ENCODE measurements at regions not wholly inside any gene's neighbourhood (a gene's known extent, or its start where the extent isn't known, plus 50 kb on each side); places are given as distances from the start of the nearest gene placed in this dataset.

- Histone ChIP-seq H3K4me1 (ENCODE audit: control insufficient read depth, insufficient read depth, low read length) (peaks cover 20% of the 10 kb centered on the region), H3K9me3 (replicated peaks; ENCODE audit: control insufficient read depth, low read depth, low read length) (no peaks in the 10 kb centered on the region), H3K4me3 (ENCODE audit: low read length) (no peak overlapping the region), H3K27ac (ENCODE audit: low read length) (no peak overlapping the region), H3K27me3 (ENCODE audit: control insufficient read depth, insufficient read depth, low read length) (no peaks in the 10 kb centered on the region), H3K36me3 (ENCODE audit: control insufficient read depth, insufficient read depth, low read length) (no peaks in the 10 kb centered on the region)
- DNase-seq: no peak
- WGBS (ENCODE audit: insufficient coverage): 67% methylated on average over 7 of the region's 12 CpGs
These were observed 203.5 kb upstream of the IER5L start for GRCh38 chr9:129381481-129381957.

DNA sequence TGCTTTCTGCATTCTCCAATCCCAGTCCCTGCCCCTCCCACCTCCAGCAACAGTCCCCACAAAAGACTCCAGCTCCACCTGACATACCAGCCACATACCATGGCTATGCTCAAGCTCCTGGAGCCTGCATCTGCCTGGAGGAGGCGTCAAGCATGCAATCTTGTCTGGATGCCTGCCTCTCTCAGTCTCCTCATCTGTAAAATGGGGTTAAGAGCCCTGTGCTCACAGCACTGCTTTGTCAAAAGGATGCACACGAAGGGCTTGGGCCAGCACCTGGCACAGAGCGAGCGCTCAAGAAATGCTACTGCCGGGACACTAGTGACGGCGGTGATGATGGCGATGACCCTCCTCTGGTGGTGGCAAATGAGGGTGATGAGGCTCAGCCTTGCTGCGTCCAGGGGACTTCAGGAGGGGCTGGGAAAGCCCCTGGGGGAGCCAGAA, 202.9 kb upstream of the IER5L start:
- H3K9me3 ChIP-seq (replicated peaks; ENCODE audit: control insufficient read depth, low read depth, low read length): no peaks in the 10 kb centered on the region
- 86% methylated on average over 8 of the region's 9 CpGs for WGBS (ENCODE audit: insufficient coverage)
- no peaks in the 10 kb centered on the region for H3K36me3 ChIP-seq (ENCODE audit: control insufficient read depth, insufficient read depth, low read length)
- no peak overlapping the region for H3K4me3 ChIP-seq (ENCODE audit: low read length)
- peaks cover 20% of the 10 kb centered on the region for H3K4me1 ChIP-seq (ENCODE audit: control insufficient read depth, insufficient read depth, low read length)
- no peak for DNase-seq
- no peak overlapping the region for H3K27ac ChIP-seq (ENCODE audit: low read length)
- no peaks in the 10 kb centered on the region for H3K27me3 ChIP-seq (ENCODE audit: control insufficient read depth, insufficient read depth, low read length)

GRCh38 chr9:129379886-129380285, 201.8 kb upstream of the IER5L start:
- H3K36me3 ChIP-seq (ENCODE audit: control insufficient read depth, insufficient read depth, low read length): no peaks in the 10 kb centered on the region
- H3K9me3 ChIP-seq (replicated peaks; ENCODE audit: control insufficient read depth, low read depth, low read length): peaks cover 1% of the 10 kb centered on the region
- H3K4me1 ChIP-seq (ENCODE audit: control insufficient read depth, insufficient read depth, low read length): peaks cover 20% of the 10 kb centered on the region
- DNase-seq: no peak
- H3K27me3 ChIP-seq (ENCODE audit: control insufficient read depth, insufficient read depth, low read length): no peaks in the 10 kb centered on the region
- no peak overlapping the region for H3K4me3 ChIP-seq (ENCODE audit: low read length)
- no peak overlapping the region for H3K27ac ChIP-seq (ENCODE audit: low read length)
- WGBS (ENCODE audit: insufficient coverage): 82% methylated on average over 8 of the region's 8 CpGs

GRCh38 chr9:129379181-129379836, 201.2 kb upstream of the IER5L start:
- Histone ChIP-seq H3K4me3 (ENCODE audit: low read length) (no peak overlapping the region), H3K36me3 (ENCODE audit: control insufficient read depth, insufficient read depth, low read length) (no peaks in the 10 kb centered on the region), H3K9me3 (replicated peaks; ENCODE audit: control insufficient read depth, low read depth, low read length) (peaks cover 2% of the 10 kb centered on the region), H3K27me3 (ENCODE audit: control insufficient read depth, insufficient read depth, low read length) (no peaks in the 10 kb centered on the region), H3K27ac (ENCODE audit: low read length) (no peak overlapping the region), H3K4me1 (ENCODE audit: control insufficient read depth, insufficient read depth, low read length) (peaks cover 19% of the 10 kb centered on the region)
- 76% methylated on average over 15 of the region's 16 CpGs for WGBS (ENCODE audit: insufficient coverage)
- DNase-seq: no peak

DNA sequence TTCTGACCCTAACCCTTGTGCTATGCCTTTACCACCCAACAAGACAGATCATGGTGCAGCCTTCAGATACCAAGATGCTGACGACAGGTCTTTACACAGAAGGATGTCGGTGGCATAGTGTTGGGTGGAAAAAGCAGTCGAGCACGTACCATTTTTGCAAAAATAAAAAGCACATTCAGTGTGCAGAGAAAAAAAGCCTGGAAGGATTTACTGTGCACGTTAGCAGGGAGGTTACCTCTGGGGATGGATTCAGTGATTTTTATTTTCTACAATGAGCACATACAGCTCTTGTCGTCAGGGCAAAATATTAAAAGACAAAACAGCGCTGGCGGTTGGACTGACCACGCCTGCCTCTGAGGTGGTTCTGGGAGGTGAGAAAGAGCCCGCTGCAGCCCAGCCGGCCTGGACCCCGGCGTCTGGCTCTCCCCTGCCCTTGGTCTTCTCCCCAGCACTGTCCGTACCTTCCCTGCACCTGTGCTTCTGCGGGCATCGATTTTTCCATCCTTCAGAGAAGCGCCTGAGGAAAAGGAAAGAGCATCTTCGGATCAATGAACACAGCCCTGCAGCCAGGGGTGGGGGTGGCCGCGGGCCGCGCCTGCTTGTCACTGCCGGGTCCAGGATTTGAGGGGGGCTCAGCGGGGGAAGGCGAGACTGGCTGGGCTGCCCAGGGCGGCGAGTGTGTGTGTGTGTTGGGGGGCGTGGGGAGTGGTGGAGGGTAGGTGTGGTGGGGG, 200.0 kb upstream of the IER5L start:
- peaks cover 2% of the 10 kb centered on the region for H3K9me3 ChIP-seq (replicated peaks; ENCODE audit: control insufficient read depth, low read depth, low read length)
- no peak for DNase-seq
- WGBS (ENCODE audit: insufficient coverage): 46% methylated on average over 20 of the region's 28 CpGs

GRCh38 chr9:129377181-129377580, 199.1 kb upstream of the IER5L start:
- no peak for DNase-seq

More for the DNA sequence above, 200.0 kb upstream of the IER5L start:
- Histone ChIP-seq H3K36me3 (ENCODE audit: control insufficient read depth, insufficient read depth, low read length) (no peaks in the 10 kb centered on the region), H3K27me3 (ENCODE audit: control insufficient read depth, insufficient read depth, low read length) (no peaks in the 10 kb centered on the region), H3K4me1 (ENCODE audit: control insufficient read depth, insufficient read depth, low read length) (peaks cover 10% of the 10 kb centered on the region), H3K27ac (ENCODE audit: low read length) (no peak overlapping the region), H3K4me3 (ENCODE audit: low read length) (no peak overlapping the region)

GRCh38 chr9:129375845-129376244, 197.8 kb upstream of the IER5L start:
- no peaks in the 10 kb centered on the region for H3K4me1 ChIP-seq (ENCODE audit: control insufficient read depth, insufficient read depth, low read length)
- no peak for DNase-seq
- peaks cover 3% of the 10 kb centered on the region for H3K9me3 ChIP-seq (replicated peaks; ENCODE audit: control insufficient read depth, low read depth, low read length)
- no CpG with 5 or more reads among the region's 5 CpGs for WGBS (ENCODE audit: insufficient coverage)
- no peak overlapping the region for H3K27ac ChIP-seq (ENCODE audit: low read length)
- no peaks in the 10 kb centered on the region for H3K27me3 ChIP-seq (ENCODE audit: control insufficient read depth, insufficient read depth, low read length)
- H3K4me3 ChIP-seq (ENCODE audit: low read length): no peak overlapping the region
- H3K36me3 ChIP-seq (ENCODE audit: control insufficient read depth, insufficient read depth, low read length): no peaks in the 10 kb centered on the region

More at GRCh38 chr9:129377181-129377580, 199.1 kb upstream of the IER5L start:
- H3K4me3 ChIP-seq (ENCODE audit: low read length): no peak overlapping the region
- no peaks in the 10 kb centered on the region for H3K27me3 ChIP-seq (ENCODE audit: control insufficient read depth, insufficient read depth, low read length)
- H3K9me3 ChIP-seq (replicated peaks; ENCODE audit: control insufficient read depth, low read depth, low read length): peaks cover 2% of the 10 kb centered on the region
- H3K36me3 ChIP-seq (ENCODE audit: control insufficient read depth, insufficient read depth, low read length): no peaks in the 10 kb centered on the region
- no peak overlapping the region for H3K27ac ChIP-seq (ENCODE audit: low read length)
- H3K4me1 ChIP-seq (ENCODE audit: control insufficient read depth, insufficient read depth, low read length): peaks cover under 1% of the 10 kb centered on the region
- no CpG with 5 or more reads among the region's 5 CpGs for whole genome bisulfite sequencing (ENCODE audit: insufficient coverage)

GRCh38 chr9:129374651-129375050, 196.6 kb upstream of the IER5L start:
- Histone ChIP-seq H3K36me3 (ENCODE audit: control insufficient read depth, insufficient read depth, low read length) (no peaks in the 10 kb centered on the region), H3K9me3 (replicated peaks; ENCODE audit: control insufficient read depth, low read depth, low read length) (peaks cover 10% of the 10 kb centered on the region), H3K27ac (ENCODE audit: low read length) (no peak overlapping the region), H3K4me1 (ENCODE audit: control insufficient read depth, insufficient read depth, low read length) (no peaks in the 10 kb centered on the region), H3K4me3 (ENCODE audit: low read length) (no peak overlapping the region), H3K27me3 (ENCODE audit: control insufficient read depth, insufficient read depth, low read length) (no peaks in the 10 kb centered on the region)
- WGBS (ENCODE audit: insufficient coverage): no CpG with 5 or more reads among the region's 2 CpGs
- DNase-seq: no peak

DNA sequence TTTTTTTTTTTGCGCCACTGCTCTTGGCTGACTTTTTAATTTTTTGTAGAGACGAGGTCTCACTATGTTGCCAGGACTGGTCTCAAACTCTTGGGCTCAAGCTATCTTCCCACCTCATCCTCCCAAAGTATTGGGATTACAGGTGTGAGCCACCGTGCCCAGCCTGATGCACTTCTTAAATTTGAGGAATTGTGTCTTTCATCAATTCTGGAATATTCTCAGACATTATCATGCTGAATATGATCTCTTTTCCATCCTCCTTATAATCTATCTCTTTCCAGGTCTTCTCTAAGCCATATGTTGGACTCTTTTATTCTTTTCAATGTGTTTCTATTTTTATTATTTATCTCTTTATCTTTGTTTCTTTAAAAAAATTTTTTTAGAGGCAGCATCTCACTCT, 196.2 kb upstream of the IER5L start:
- no peaks in the 10 kb centered on the region for H3K36me3 ChIP-seq (ENCODE audit: control insufficient read depth, insufficient read depth, low read length)
- WGBS (ENCODE audit: insufficient coverage): no CpG with 5 or more reads among the region's 3 CpGs
- DNase-seq: no peak
- H3K27ac ChIP-seq (ENCODE audit: low read length): no peak overlapping the region
- no peak overlapping the region for H3K4me3 ChIP-seq (ENCODE audit: low read length)
- H3K9me3 ChIP-seq (replicated peaks; ENCODE audit: control insufficient read depth, low read depth, low read length): peaks cover 10% of the 10 kb centered on the region
- H3K27me3 ChIP-seq (ENCODE audit: control insufficient read depth, insufficient read depth, low read length): no peaks in the 10 kb centered on the region
- no peaks in the 10 kb centered on the region for H3K4me1 ChIP-seq (ENCODE audit: control insufficient read depth, insufficient read depth, low read length)

DNA sequence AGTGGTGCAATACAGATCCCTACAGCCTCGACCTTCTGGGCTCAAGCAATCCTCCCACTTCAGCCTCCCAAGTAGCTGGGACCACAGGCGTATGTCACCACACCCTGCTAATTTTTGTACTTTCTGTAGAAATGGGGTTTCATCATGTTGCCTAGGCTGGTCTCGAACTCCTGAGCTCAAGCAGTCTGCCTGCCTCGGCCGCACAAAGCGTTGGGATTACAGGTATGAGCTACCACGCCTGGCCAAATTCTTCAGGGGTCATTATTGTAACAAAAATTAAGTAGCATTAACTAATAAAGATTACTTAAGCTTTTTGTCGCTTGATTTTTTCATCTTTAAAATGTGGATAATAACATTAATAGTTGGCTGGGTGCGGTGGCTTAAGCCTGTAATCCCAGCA, 195.3 kb upstream of the IER5L start:
- no peak overlapping the region for H3K4me3 ChIP-seq (ENCODE audit: low read length)
- H3K27ac ChIP-seq (ENCODE audit: low read length): no peak overlapping the region
- H3K27me3 ChIP-seq (ENCODE audit: control insufficient read depth, insufficient read depth, low read length): no peaks in the 10 kb centered on the region
- H3K36me3 ChIP-seq (ENCODE audit: control insufficient read depth, insufficient read depth, low read length): no peaks in the 10 kb centered on the region
- no peak for DNase-seq
- H3K9me3 ChIP-seq (replicated peaks; ENCODE audit: control insufficient read depth, low read depth, low read length): peaks cover 10% of the 10 kb centered on the region
- no peaks in the 10 kb centered on the region for H3K4me1 ChIP-seq (ENCODE audit: control insufficient read depth, insufficient read depth, low read length)
- WGBS (ENCODE audit: insufficient coverage): no CpG with 5 or more reads among the region's 9 CpGs
